Neutrophil (primary cell): ENCODE measurements at regions not wholly inside any gene's neighbourhood (a gene's known extent, or its start where the extent isn't known, plus 50 kb on each side); places are given as distances from the start of the nearest gene placed in this dataset.

ENCODE experiments used
- H3K27ac ChIP-seq: fragments of 200-600 bp; sonication (generic); 2 replicates; pipeline ENCODE4 v1.5.1; 2016; ENCODE audit warnings: mild to moderate bottlenecking, moderate library complexity
- H3K27me3 ChIP-seq: fragments of 200-600 bp; sonication (generic); 2 replicates; pipeline ENCODE4 v1.6.0; 2016; ENCODE audit warnings: mild to moderate bottlenecking
- H3K36me3 ChIP-seq: fragments of 200-600 bp; sonication (generic); 2 replicates; pipeline ENCODE4 v1.5.1; 2017
- H3K4me1 ChIP-seq, 2 experiments: fragments of 200-600 bp in 1 of 2; sonication (generic) in 1 of 2; 1 replicate in 1 of 2; 2 replicates in 1 of 2; pipeline versions ENCODE4 v1.5.1 to v1.6.1; 2013 to 2016; ENCODE audit warnings: low read depth in 1 of 2, low read length in 1 of 2, mild to moderate bottlenecking in 1 of 2, moderate library complexity in 1 of 2; ENCODE audit not compliant: control insufficient read depth in 1 of 2, insufficient read depth in 1 of 2
- H3K4me3 ChIP-seq, 2 experiments: fragments of 200-600 bp in 1 of 2; sonication (generic) in 1 of 2; 1 replicate in 1 of 2; 2 replicates in 1 of 2; pipeline ENCODE4 v1.5.1; 2013 to 2016; ENCODE audit warnings: low read depth in 1 of 2, low read length in 1 of 2, mild to moderate bottlenecking in 1 of 2, moderate library complexity in 1 of 2
- H3K9me3 ChIP-seq: fragments of 200-600 bp; sonication (generic); 2 replicates; pipeline ENCODE4 v1.5.1; 2016
- CTCF ChIP-seq: fragments of 200-600 bp; sonication (generic); IDR thresholded peaks from 2 replicates; pipeline ENCODE4 v1.5.1; 2016; ENCODE audit warnings: antibody characterized with exemption

- no peak overlapping the region for H3K4me3 ChIP-seq
- no peak overlapping the region for H3K27ac ChIP-seq
- peaks cover 68% of the 10 kb centered on the region for H3K27me3 ChIP-seq
- no peaks in the 10 kb centered on the region for H3K36me3 ChIP-seq
- TF ChIP-seq CTCF = no peak
- H3K9me3 ChIP-seq = no peaks in the 10 kb centered on the region
- H3K4me1 ChIP-seq = no peaks in the 10 kb centered on the region
These were observed 130.7 kb upstream of the NECTIN1 start for GRCh38 chr11:119859684-119860083.

DNA sequence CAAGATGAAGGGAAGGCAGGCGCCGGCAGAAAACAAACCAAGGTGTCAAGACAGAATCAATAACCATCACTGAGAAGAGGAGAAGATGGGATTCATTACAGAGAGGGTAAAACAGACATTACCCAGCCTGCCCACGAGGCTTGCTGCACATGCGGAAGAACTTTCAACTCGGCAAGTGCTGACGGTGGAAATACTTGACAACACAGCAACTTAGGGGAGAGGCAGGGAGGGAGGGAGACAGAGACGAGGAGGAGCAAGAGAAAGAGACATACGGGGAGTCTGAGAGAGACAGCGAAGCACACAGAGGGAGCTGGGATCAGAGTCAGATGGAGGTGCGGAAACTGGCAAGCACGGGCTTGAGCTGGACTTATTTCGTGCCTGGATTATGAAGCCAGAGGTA is 129.3 kb upstream of the NECTIN1 start:
- H3K27ac ChIP-seq = no peak overlapping the region
- peaks cover 63% of the 10 kb centered on the region for H3K27me3 ChIP-seq
- no peak overlapping the region for H3K4me3 ChIP-seq
- no peaks in the 10 kb centered on the region for H3K36me3 ChIP-seq
- TF ChIP-seq CTCF = no peak
- no peaks in the 10 kb centered on the region for H3K4me1 ChIP-seq
- no peaks in the 10 kb centered on the region for H3K9me3 ChIP-seq

DNA sequence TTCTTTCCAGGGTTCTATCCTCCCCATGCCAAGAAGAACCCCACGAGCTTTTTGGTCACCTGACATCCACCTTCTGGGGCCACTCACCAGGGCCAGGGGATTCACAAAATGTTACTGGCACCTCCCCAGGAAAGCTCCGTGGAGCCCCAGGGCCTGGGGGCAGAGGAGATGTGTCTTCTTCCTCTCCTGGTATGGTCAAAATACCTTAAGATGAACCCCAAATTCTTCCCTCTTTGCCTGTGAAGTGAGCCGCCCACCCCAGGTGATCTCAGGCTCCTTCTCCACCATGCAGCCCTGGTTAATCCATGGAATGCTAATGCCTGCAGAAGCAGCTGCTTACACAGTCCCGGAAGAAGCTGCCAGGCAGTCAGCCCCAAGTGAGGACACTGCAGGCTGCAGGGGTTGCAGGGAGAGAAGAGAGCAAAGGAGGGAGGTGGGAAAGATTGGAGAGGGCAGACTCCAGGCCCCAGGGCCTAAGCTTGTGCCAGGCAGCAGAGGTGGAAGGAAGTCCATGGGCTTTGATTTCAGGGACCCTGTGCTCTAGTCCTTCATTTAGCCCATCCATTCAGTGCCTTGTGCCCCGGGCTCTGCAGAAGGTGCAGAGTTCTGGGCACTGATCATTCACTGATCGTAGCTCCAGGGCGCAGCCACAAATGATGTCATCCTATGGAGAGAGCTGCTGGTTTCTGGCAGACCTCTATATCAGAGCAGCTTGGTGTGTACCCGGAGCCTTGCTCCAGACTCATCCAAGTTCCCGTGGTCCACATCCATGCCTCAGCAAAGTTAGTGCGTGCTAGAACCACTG is 127.9 kb upstream of the NECTIN1 start:
- Histone ChIP-seq H3K27ac (no peak overlapping the region), H3K4me1 (no peaks in the 10 kb centered on the region), H3K4me3 (no peak overlapping the region), H3K9me3 (no peaks in the 10 kb centered on the region), H3K27me3 (peaks cover 62% of the 10 kb centered on the region), H3K36me3 (no peaks in the 10 kb centered on the region)
- no peak for TF ChIP-seq CTCF

- H3K4me3 ChIP-seq = no peak overlapping the region
These were observed 126.1 kb upstream of the NECTIN1 start for GRCh38 chr11:119855066-119855465.

GRCh38 chr11:119854521-119854920 is 125.5 kb upstream of the NECTIN1 start:
- no peak for TF ChIP-seq CTCF
- H3K4me3 ChIP-seq = no peak overlapping the region

More at GRCh38 chr11:119855066-119855465, 126.1 kb upstream of the NECTIN1 start:
- Histone ChIP-seq H3K4me1 (no peaks in the 10 kb centered on the region), H3K27me3 (peaks cover 45% of the 10 kb centered on the region), H3K9me3 (no peaks in the 10 kb centered on the region), H3K36me3 (no peaks in the 10 kb centered on the region), H3K27ac (no peak overlapping the region)
- no peak for TF ChIP-seq CTCF

More at GRCh38 chr11:119854521-119854920, 125.5 kb upstream of the NECTIN1 start:
- peaks cover 39% of the 10 kb centered on the region for H3K27me3 ChIP-seq
- H3K4me1 ChIP-seq = no peaks in the 10 kb centered on the region
- H3K9me3 ChIP-seq = no peaks in the 10 kb centered on the region
- H3K36me3 ChIP-seq = no peaks in the 10 kb centered on the region
- H3K27ac ChIP-seq = no peak overlapping the region
